Stimulated activated memory B cell treated with anti-CD40 and anti-IgM and Interleukin-4, amounts not matched to agents 10 μg/mL and 1 μg/mL and 100 μg/mL, for 72 hours (primary cell): ENCODE measurements at regions not wholly inside any gene's neighbourhood (a gene's known extent, or its start where the extent isn't known, plus 50 kb on each side); places are given as distances from the start of the nearest gene placed in this dataset.

Experiments
- ATAC-seq: fragments of 150-1000 bp; cut with Tn5 transposase; 2 replicates; pipeline ENCODE4 v1.10.0; 2021
- H3K27ac Mint-ChIP-seq: one replicate; pipeline ENCODE4 v1.8.0; 2022; ENCODE audit warnings: mild to moderate bottlenecking, mixed read lengths
- H3K27me3 Mint-ChIP-seq: one replicate; pipeline ENCODE4 v1.8.0; 2022; ENCODE audit warnings: mixed read lengths
- H3K36me3 Mint-ChIP-seq: one replicate; pipeline ENCODE4 v1.8.0; 2022; ENCODE audit warnings: mixed read lengths
- H3K4me1 Mint-ChIP-seq: one replicate; pipeline ENCODE4 v1.8.0; 2022; ENCODE audit warnings: mixed read lengths
- H3K4me3 Mint-ChIP-seq: one replicate; pipeline ENCODE4 v1.8.0; 2022; ENCODE audit warnings: mild to moderate bottlenecking, moderate library complexity, mixed read lengths
- H3K9me3 Mint-ChIP-seq: one replicate; pipeline ENCODE4 v1.8.0; 2022; ENCODE audit warnings: mixed read lengths

GRCh38 chrX:110989869-110990268 lies 106.1 kb upstream of the PAK3 start:
- H3K27ac Mint-ChIP-seq: no peak overlapping the region
- no peak for ATAC-seq
- no peak overlapping the region for H3K4me3 Mint-ChIP-seq
- peaks cover 8% of the 10 kb centered on the region for H3K27me3 Mint-ChIP-seq
- H3K36me3 Mint-ChIP-seq: no peaks in the 10 kb centered on the region
- no peaks in the 10 kb centered on the region for H3K9me3 Mint-ChIP-seq
- H3K4me1 Mint-ChIP-seq: no peaks in the 10 kb centered on the region

GRCh38 chrX:110989447-110989846 lies 106.5 kb upstream of the PAK3 start:
- Mint-ChIP-seq H3K27ac (no peak overlapping the region), H3K4me1 (no peaks in the 10 kb centered on the region), H3K4me3 (no peak overlapping the region), H3K36me3 (no peaks in the 10 kb centered on the region), H3K9me3 (no peaks in the 10 kb centered on the region), H3K27me3 (peaks cover 8% of the 10 kb centered on the region)
- ATAC-seq: no peak

GRCh38 chrX:110987292-110987691 lies 108.7 kb upstream of the PAK3 start:
- ATAC-seq: no peak
- no peaks in the 10 kb centered on the region for H3K9me3 Mint-ChIP-seq
- H3K27ac Mint-ChIP-seq: no peak overlapping the region
- H3K36me3 Mint-ChIP-seq: no peaks in the 10 kb centered on the region
- H3K27me3 Mint-ChIP-seq: peaks cover 8% of the 10 kb centered on the region
- no peak overlapping the region for H3K4me3 Mint-ChIP-seq
- no peaks in the 10 kb centered on the region for H3K4me1 Mint-ChIP-seq

GRCh38 chrX:110985470-110985869 lies 110.5 kb upstream of the PAK3 start:
- Mint-ChIP-seq H3K27me3 (peaks cover 6% of the 10 kb centered on the region), H3K9me3 (no peaks in the 10 kb centered on the region), H3K4me3 (no peak overlapping the region), H3K4me1 (no peaks in the 10 kb centered on the region), H3K27ac (no peak overlapping the region), H3K36me3 (no peaks in the 10 kb centered on the region)
- no peak for ATAC-seq

- Mint-ChIP-seq H3K4me3 (no peak overlapping the region), H3K9me3 (no peaks in the 10 kb centered on the region), H3K36me3 (no peaks in the 10 kb centered on the region), H3K4me1 (no peaks in the 10 kb centered on the region), H3K27ac (no peak overlapping the region), H3K27me3 (no peaks in the 10 kb centered on the region)
- ATAC-seq: no peak
Measured at GRCh38 chrX:110983024-110983423, 113.0 kb upstream of the PAK3 start.

- Mint-ChIP-seq H3K36me3 (no peaks in the 10 kb centered on the region), H3K9me3 (no peaks in the 10 kb centered on the region), H3K4me1 (no peaks in the 10 kb centered on the region), H3K27me3 (no peaks in the 10 kb centered on the region), H3K4me3 (no peak overlapping the region), H3K27ac (no peak overlapping the region)
- no peak for ATAC-seq
Measured at GRCh38 chrX:110966839-110967238, 129.2 kb upstream of the PAK3 start.

- Mint-ChIP-seq H3K27me3 (no peaks in the 10 kb centered on the region), H3K27ac (no peak overlapping the region), H3K9me3 (no peaks in the 10 kb centered on the region), H3K4me3 (no peak overlapping the region), H3K36me3 (no peaks in the 10 kb centered on the region), H3K4me1 (no peaks in the 10 kb centered on the region)
- no peak for ATAC-seq
Measured at GRCh38 chrX:110966091-110966454, 129.9 kb upstream of the PAK3 start.

GRCh38 chrX:110965409-110966090 lies 130.4 kb upstream of the PAK3 start:
- no peak overlapping the region for H3K27ac Mint-ChIP-seq
- no peak for ATAC-seq
- H3K27me3 Mint-ChIP-seq: no peaks in the 10 kb centered on the region
- no peaks in the 10 kb centered on the region for H3K9me3 Mint-ChIP-seq
- no peaks in the 10 kb centered on the region for H3K4me1 Mint-ChIP-seq
- no peaks in the 10 kb centered on the region for H3K36me3 Mint-ChIP-seq
- no peak overlapping the region for H3K4me3 Mint-ChIP-seq

- H3K4me1 Mint-ChIP-seq: no peaks in the 10 kb centered on the region
- H3K27ac Mint-ChIP-seq: no peak overlapping the region
- H3K36me3 Mint-ChIP-seq: no peaks in the 10 kb centered on the region
- no peaks in the 10 kb centered on the region for H3K27me3 Mint-ChIP-seq
- no peak for ATAC-seq
- H3K9me3 Mint-ChIP-seq: no peaks in the 10 kb centered on the region
- H3K4me3 Mint-ChIP-seq: no peak overlapping the region
Measured at GRCh38 chrX:110964786-110965185, 131.2 kb upstream of the PAK3 start.

GRCh38 chrX:110962451-110962850 lies 133.5 kb upstream of the PAK3 start:
- Mint-ChIP-seq H3K27me3 (no peaks in the 10 kb centered on the region), H3K4me1 (no peaks in the 10 kb centered on the region), H3K9me3 (no peaks in the 10 kb centered on the region), H3K27ac (no peak overlapping the region), H3K36me3 (no peaks in the 10 kb centered on the region), H3K4me3 (no peak overlapping the region)
- no peak for ATAC-seq

GRCh38 chrX:110955706-110956105 lies 140.3 kb upstream of the PAK3 start:
- Mint-ChIP-seq H3K36me3 (no peaks in the 10 kb centered on the region), H3K27ac (no peak overlapping the region), H3K4me1 (no peaks in the 10 kb centered on the region), H3K9me3 (no peaks in the 10 kb centered on the region), H3K4me3 (no peak overlapping the region), H3K27me3 (no peaks in the 10 kb centered on the region)
- no peak for ATAC-seq

GRCh38 chrX:110954428-110955100 lies 141.4 kb upstream of the PAK3 start:
- H3K36me3 Mint-ChIP-seq: no peaks in the 10 kb centered on the region
- no peak overlapping the region for H3K27ac Mint-ChIP-seq
- H3K4me1 Mint-ChIP-seq: no peaks in the 10 kb centered on the region
- no peak overlapping the region for H3K4me3 Mint-ChIP-seq
- no peaks in the 10 kb centered on the region for H3K27me3 Mint-ChIP-seq
- no peaks in the 10 kb centered on the region for H3K9me3 Mint-ChIP-seq
- ATAC-seq: no peak

- no peak for ATAC-seq
- no peaks in the 10 kb centered on the region for H3K9me3 Mint-ChIP-seq
- H3K27ac Mint-ChIP-seq: no peak overlapping the region
- H3K4me1 Mint-ChIP-seq: no peaks in the 10 kb centered on the region
- H3K36me3 Mint-ChIP-seq: no peaks in the 10 kb centered on the region
- no peak overlapping the region for H3K4me3 Mint-ChIP-seq
- no peaks in the 10 kb centered on the region for H3K27me3 Mint-ChIP-seq
Measured at GRCh38 chrX:110951472-110952269, 144.3 kb upstream of the PAK3 start.

GRCh38 chrX:110944751-110945675 lies 149.4 kb upstream of the CHRDL1 start:
- ATAC-seq: no peak
- Mint-ChIP-seq H3K4me1 (no peaks in the 10 kb centered on the region), H3K36me3 (no peaks in the 10 kb centered on the region), H3K27ac (no peak overlapping the region), H3K4me3 (no peak overlapping the region), H3K27me3 (peaks cover 19% of the 10 kb centered on the region), H3K9me3 (no peaks in the 10 kb centered on the region)

- no peak for ATAC-seq
- Mint-ChIP-seq H3K9me3 (no peaks in the 10 kb centered on the region), H3K36me3 (no peaks in the 10 kb centered on the region), H3K27me3 (peaks cover 19% of the 10 kb centered on the region), H3K4me1 (no peaks in the 10 kb centered on the region), H3K27ac (no peak overlapping the region), H3K4me3 (no peak overlapping the region)
Measured at GRCh38 chrX:110944311-110944750, 148.7 kb upstream of the CHRDL1 start.
